ENCODE measurements at regions not wholly inside any gene's neighbourhood (a gene's known extent, or its start where the extent isn't known, plus 50 kb on each side); places are given as distances from the start of the nearest gene placed in this dataset.
"Not testable (repeated sequence)": the region's sequence is repeated elsewhere in the genome, so short reads cannot be mapped to it uniquely, and the experiment has no call there.

DNA sequence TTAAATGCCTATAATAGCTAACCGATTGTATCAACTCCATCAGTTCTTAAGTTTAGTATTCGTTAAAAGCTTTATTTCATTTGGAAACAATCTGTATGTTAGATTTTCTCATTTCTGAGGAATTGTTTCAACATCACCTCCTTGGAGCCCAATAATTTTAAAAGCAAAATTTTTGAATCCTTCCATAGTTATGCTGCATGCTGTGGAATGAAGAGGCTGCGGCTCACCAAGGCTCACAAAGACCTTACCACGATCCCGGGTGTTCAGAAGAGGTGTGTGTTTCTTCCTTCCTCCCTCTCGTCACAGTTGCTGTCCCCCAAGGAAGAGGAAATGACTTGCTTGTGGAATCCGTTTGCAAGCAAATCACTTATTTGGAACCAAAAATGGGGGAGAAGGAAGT, 143.8 kb downstream of the FGF1 start:
- no peak for DNase-seq

DNA sequence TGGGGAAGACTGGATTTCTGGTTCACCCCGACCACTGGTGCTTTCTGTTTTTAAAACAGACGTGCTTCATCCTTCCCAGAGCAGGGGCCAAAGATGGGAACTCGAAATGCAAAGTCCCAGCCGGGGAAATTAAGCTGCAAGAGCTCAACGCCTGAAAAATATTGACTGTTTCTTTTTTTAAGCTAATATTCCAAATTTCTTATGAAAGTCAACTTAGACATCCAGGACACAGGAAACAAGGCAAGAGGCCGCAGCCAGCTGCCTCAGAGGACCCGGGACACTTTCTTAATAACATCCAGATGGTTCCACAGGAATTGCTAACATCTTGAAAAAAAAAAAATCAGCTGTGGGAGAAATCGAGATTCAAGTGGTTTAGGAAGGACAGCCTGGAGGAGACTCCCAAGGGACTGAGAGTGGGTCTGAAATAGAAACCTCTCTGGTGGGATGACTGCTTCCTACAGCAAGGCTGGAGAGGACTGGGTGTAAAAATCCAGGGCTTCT, 144.9 kb downstream of the FGF1 start:
- no peak for DNase-seq

DNA sequence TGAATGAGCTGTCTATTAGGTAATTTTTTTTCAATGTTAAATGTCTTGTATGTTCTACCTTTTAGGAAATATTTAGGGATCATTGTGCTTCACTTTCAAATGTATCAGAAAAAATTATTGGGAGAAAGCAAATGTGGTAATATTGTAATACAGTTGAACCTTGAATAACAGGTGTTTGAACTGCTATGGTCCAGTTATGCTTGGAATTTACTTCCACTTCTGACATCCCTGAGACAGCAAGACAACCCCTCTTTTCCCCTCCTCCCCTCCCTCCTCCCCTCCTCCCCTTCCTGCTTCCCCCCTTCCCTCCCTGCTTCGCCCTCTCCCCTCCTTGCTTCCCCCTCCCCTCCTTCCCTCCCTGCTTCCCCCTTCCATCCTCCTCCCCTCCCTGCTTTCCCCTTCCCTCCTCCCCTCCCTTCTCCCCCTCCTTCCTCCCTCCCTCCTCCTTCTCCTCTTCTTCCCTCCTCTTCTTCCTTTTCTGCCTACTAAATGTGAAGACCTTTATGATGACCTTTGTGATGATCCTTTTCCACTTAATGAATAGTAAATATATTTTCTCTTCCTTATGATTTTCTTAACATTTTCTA, 146.6 kb downstream of the FGF1 start:
- DNase-seq, result no peak

DNA sequence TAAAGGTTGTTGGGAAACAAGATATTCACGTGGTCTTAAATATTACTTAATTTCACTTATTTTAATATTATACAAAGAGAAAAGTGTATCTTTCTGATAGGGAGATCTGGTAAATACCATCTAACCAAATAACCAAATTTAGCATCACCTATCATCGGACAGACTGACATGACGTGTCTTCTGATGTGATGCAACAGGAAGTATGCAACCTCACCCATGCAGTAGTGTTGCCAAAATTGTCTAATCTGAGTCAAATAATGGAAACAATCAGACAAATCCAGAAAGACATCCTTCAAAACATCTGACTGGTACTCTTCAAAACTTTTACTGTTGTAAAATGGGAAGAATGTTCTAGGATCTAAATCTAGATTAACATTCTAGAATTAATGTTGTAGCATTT, 148.0 kb downstream of the FGF1 start:
- DNase-seq, result no peak

DNA sequence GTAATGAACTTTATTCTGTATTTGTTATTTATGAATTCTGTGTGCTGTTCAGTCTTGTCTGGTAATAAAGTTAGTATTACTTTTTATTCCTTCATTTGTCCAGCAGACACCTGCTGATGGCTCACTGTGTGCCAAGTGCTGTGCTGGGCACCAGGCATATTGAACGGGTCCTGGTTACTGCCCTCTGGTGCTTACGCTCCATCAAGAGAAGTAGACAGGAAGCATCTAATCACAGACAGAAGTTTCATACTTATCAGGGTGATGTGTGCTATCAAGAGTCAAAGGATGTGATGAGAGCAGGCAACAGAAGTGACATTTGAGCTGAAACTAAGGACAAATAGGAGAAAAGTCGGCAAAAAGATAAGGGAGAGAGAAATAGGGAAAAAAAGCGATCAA, 153.1 kb downstream of the FGF1 start:
- DNase-seq, result no peak

DNA sequence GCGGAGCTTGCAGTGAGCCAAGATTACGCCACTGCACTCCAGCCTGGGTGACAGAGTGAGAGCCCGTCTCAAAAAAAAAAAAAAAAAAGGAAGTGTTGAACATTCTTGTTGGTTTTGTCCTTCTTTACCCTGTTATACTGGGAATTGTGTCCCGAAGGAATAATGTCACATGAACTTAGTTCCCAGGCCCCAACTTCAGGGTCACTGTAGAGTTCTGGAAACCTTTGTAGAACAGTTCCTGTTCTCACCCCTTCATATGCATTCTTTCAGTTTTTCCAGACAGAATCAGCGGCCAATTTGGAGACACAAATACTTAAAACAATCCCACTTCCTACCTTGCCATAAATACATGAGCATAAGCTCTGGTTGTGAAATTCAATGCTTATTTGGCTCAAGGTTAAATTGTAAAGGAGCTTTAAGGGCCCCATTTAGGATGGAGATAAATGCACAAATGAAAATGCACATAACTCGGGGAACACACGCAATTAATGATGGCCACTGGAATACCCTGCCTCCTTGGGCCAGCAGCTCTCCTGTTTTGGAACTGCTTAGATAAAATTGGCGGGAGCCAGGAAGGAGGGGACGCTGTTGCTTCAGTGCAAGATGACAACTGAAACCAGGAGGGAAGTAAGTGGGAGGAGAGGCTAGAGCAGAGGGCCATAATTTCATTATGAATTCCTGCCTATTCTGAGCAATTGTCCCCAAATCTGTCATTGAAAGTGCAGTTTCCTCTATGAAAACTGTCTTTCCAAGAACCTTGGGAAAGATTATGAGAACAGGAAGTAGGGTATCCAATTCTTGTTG, 153.7 kb downstream of the FGF1 start:
- no peak for DNase-seq

DNA sequence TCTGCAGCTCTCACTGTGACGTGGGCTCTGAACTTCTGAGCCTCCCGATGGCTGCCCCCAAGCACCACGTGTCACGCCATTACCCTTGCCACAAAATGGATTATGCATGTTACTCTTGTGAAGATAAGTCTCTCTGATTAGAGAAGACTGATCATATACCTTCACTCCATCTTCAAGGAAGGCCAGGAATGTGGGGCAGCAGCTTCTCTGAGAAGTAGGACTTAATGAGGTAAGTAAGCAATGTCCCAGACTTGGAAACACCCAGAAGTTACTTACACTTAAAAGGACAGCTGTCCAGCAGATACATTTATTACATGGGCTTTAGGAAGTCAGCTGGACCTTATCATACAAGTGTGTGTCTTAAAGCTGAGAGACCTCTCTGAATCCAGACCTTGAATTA, 155.0 kb downstream of the FGF1 start:
- no peak for DNase-seq

DNA sequence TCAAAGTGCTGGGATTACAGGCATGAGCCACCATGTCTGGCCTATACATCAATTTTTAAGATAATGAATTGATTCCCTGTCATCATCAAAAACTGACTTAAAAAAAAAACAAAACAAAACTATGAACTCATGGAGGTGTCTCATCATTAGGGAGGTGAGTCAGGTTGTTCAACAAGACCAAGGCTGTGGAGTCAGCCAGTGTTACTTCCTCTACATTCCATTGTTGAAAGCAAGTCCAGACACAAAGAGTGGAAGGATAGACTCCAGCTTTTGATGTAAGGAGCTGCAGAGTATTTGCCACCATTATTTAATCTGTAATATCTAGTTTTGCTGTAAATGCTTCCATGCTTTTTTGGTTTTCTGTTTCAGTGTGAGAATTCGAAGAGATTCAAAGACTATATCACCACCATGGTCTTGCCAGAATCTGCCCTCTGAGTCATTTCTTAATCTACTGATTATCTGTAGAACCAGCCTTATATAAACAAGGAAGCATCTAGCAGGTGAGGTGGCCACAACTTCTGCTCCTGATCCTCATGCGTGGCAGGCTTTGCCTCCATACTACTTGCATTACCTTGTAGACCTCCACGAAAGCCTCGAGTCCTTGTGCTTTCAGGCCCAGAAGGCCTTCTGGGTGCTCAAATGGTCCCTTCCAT, 156.1 kb downstream of the FGF1 start:
- DNase-seq, result no peak

DNA sequence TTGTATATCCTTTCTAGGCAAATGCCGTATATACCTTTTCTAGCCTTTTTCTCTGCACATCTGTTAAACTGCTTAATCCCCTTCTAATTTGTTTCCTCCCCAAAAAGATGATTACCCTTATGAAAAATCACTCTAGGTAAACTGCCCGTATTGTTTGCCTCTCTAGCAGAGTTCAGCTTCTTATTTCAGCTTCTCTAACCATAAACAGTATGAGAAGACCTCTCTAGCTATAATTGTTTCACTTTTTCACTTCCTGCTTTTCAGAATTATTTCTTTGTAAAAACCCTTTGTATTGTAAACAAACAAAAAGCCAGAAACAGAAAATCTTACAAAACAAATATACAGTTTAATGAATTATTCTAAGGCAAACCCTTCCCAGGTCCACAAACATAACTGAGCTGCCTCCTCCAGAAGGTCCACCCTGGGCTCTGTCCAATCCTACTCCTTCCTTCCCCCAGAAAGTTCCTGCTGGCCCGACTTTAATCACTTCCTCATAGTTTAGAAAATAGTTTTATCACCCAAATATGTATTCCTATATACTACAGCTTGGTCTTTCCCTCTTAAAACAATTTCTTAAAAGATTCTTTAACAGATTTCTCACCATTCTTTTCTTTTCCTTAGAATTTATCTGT, 158.1 kb downstream of the FGF1 start:
- DNase-seq, result no peak

DNA sequence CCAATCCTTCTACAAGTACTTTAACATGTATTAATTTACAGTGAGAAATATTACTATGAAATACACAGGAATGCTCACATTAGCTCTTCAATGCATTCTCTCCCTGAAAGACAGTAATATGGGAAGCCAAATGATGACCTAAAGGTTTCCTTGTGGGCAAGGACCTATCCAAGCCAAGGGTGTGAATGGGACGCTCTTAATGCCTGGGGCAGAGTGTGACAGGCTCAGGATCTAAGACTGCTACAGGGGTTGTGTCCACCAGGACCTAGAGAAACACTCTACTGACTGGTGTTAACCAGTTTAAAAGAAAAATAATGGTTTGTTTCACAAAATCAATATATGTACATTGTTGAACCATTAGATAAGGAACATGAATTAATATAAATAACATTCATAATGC, 158.7 kb downstream of the FGF1 start:
- no peak for DNase-seq

DNA sequence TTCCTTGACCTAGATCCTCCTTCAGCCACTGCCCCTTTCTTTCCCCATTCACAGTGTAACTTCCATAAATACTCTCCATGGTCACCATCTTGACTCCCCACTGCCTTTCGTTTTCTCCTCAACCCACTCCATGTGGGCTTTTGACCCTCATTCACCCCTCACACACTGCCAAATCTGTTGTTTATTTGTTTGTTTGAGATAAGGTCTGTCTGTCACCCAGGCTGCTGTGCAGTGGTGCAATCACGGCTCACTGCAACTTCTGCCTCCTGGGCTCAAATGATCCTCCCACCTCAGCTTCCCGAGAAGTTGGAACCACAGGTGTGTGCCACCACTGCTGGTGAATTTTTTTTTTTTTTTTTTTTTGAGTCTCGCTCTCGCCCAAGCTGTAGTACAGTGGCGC, 162.9 kb downstream of the FGF1 start:
- no peak for DNase-seq

DNA sequence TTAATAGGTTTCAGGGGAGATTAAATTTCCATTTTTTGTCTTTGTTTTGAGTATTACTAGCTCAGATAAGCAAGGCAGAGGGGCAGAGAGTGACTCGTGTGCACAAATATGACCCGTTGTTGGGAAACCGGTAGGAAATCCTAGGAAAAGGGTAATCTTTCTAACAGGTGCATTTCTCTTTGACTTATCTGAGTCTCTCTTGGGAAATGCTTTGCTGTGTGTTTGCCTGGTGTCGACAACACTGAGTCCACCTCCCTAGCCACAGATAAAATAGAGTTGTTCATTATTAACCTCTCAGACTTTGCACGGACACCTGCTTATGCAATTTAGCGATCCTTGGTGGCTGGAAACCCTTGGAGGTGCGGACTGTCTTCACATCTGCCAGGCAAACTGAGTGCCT, 164.2 kb downstream of the FGF1 start:
- DNase-seq, result no peak

DNA sequence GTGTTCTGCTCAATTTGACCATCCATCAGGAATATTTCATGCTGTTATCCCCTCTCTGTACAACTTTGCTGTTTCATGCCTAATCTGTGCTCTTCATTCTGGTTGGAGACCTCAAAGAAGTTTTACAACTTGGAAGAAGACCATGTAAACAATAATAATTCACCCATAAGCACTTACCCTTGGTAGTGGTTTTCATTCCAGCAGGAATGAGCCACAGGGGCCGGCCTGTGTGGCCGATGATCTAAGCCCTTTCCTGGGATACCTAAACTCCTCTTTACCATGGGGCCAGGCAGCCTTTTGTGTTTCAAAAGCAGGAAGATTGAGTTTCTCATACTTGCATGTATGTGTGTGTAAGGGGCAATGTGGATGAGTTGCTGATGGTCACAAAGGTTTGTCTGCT, 165.0 kb downstream of the FGF1 start:
- no peak for DNase-seq

DNA sequence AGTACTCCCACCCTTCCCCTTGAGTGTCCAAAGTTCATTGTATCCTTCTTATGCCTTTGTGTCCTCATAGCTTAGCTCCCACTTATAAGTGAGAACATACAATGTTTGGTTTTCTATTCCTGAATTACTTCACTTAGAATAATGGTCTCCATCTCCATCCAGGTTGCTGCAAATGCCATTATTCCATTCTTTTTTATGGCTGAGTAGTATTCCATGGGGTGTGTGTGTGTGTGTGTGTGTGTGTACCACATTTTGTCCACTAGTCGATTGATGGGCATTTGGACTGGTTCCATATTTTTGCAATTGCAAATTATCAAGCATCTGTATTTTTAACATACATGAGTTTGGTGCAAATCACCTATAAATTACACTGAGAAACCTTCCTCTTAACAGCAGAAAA, 166.0 kb downstream of the FGF1 start:
- not testable (repeated sequence) for DNase-seq

DNA sequence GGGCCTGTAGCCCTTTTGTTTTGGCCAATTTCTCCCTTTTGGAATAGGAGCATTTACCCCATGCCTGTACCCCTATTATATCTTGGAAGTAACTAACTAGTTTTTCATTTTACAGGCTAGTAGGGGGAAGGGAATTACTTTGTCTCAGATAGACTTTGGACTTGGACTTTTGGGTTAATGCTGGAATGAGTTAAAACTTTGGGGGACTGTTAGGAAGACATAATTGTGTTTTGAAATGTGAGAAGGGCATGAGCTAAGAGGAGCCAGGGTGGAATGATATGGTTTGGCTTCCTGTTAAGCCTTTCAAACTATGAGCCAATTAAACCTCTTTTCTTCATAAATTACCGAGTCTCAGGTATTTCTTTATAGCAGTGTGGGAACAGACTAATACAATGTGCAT, 168.1 kb downstream of the FGF1 start:
- no peak for DNase-seq

DNA sequence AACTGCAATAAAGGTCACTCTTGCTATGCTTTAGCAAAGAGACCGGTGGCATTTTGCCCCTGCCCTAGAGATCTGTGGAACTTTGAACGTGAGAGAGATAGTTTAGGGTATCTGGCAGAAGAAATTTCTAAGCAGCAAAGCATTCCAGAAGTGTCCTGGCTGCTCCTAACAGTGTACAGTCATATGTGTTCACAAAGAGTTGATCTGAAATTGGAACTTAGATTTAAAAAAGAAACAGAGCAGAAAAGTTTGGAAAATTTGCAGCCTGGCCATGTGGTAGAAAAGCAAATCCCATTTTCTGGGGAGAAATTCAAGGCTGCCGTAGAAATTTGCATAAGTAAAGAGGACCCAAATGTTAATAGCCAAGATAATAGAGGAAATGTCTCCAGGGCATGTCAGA, 169.2 kb downstream of the FGF1 start:
- DNase-seq, result no peak

DNA sequence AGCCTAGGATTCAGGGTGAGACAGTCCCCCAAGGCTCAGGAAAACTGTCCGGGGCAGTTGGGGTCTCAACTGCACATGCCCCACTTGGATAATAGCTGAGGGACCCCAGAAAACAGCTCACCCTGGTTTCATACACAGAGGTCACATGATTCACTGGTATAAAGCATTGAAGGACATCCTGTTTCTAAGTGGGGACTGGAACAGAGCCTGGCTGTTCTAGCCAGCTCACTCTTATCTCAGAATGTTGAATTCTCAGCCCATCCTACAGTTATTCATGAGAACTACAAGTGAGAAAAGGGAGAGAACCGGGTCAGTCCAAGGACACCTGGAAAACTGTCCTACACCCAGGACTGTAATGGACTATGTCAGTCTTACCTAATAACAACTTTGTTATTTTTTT, 170.9 kb downstream of the FGF1 start:
- DNase-seq, result no peak

DNA sequence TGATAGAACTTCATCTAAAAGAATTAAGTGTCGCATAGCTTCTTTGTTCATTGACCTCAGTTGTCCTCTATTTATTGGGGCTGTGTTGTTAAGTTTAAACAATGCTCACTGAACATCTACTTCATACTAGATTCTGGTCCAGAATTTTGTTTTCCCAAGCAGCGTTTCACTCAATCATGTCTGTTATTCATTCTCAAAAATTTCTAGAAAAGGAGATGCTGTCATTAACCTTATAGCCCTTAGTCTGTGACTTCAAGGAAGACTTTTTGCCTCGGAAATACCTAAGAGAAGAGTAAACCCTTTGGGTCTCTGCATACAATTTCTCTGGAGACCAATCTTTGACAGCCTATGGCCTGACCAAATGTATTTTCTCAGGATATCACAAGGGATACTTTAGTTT, 171.7 kb downstream of the FGF1 start:
- no peak for DNase-seq

DNA sequence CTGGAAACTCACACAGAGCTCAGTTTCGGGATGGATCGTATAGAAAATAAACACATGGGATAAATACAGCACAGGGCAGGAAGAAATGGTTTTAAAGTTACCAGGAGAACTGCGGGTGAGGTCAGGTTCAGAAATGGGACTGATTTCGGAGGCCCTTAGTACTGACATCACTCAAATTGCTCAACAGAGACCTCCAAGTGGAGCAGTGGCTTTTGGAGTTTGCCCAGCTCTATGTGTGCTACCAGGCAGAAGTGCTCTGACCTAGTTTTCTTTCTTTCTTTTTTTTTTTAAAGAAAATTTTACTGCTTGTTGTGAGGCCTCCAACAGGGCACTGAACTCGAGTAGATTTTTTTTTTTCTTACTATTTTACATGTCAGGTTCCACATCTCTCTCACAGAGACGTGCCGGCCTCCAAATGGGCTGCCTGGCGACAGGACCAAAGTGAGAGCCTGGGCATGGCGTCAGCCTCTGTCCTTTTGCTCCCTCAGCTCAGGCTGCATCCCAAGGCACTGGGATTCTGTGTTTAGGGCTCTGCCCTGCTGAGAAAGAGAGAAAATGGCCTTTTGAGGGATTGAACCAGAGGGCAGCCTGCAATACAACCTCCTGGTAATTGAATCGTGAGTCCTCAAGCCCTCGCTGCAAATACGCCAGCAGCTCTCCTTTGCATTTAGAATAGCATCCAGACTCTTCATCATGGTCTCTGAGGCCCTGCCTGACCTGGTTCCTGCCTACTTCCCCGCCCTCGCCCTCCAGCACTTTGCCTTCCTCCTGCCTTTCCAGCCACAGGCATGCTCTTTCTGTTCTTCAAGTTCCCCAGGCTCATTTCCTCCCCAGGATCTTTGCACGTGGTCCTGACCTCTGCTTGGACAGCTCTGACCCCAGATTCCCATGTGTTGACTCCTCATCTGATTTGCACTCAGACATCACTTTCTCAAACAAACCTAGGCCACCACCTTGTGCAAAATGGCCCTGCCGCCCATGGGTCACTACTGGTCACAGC, 173.5 kb downstream of the FGF1 start:
- DNase-seq, result no peak

DNA sequence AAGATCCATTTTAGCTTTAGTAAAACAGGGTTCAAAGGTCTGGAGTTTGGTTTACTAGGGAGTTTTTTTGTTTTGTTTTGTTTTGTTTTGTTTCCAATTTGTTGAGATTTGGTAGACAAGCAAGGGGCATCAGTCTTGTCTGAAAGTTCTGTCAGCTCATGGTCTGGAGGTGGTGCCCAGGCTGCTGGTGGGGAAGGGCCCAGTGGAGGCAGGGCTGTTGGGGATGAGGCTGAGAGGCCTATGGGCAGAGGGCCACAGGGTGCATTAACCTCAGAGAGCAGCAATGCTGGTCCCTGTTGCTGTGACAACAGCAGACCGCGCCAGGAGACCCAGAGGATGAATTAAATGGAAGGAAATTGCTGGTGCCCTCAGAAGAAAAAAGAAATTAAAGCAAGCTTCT, 174.5 kb downstream of the FGF1 start:
- no peak for DNase-seq

DNA sequence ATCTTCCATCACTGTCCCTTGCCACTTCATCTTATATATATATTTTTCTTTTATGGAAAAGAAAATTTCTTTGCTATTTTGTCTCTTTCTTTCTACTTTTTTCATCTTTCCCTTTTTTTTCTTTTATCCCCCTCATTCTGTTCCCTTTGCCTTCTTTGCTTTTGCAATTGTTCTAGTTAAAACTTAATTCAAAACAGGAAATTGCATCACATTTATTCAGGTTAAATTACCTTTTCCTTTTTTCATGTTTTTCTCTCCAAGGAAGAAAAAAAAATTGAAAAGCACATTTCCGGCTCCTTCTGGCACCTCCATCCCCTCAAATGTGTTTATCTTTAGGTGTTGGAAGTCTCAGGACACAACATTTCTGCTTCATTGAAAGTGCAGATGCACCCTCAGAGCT, 176.9 kb downstream of the FGF1 start:
- no peak for DNase-seq

DNA sequence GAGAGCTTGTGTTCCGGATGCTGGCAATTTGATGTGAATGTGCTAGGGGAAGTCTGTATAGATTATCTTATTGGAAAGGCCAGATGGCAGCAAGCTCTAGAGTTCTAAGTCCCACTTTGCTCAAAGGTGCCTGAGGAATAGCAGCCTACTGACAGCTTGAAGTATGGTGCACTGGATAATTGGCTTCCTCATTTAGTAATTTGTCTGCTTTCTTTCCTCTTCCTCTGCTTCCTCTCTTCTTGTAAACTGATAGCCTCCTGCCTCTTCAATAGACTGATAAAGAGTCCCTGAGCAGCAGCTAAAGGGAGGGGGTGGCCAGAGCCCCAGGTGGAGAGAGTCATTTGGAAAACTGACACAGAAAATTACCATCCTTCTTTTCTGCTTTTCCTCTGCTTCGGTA, 177.3 kb downstream of the FGF1 start:
- no peak for DNase-seq

Measured in activated CD4-positive, alpha-beta T cell treated with anti-CD3 and anti-CD28 coated beads, Interleukin-2, amount 50 U/mL, for 4 hours (primary cell).